Activated naive CD4-positive, alpha-beta T cell treated with anti-CD3 and anti-CD28 coated beads, Interleukin-2, amount 10 ng/mL, durations not matched to agents 7 days and 5 days (primary cell): ENCODE measurements at regions not wholly inside any gene's neighbourhood (a gene's known extent, or its start where the extent isn't known, plus 50 kb on each side); places are given as distances from the start of the nearest gene placed in this dataset.
"Not testable (repeated sequence)": the region's sequence is repeated elsewhere in the genome, so short reads cannot be mapped to it uniquely, and the experiment has no call there.

Experiments
- CTCF ChIA-PET: fragments of 350-600 bp; sonication (Branson Sonifier 250); formaldehyde crosslinking; loops from one replicate; lab custom pipeline; 2021; ENCODE audit warnings: antibody characterized with exemption; lab: Charles Lee
- DNase-seq: peaks from one replicate; pipeline ENCODE4 v3.0.0-alpha.2; 2020
- H3K27ac Mint-ChIP-seq: one replicate; pipeline ENCODE4 v1.8.0; 2021; ENCODE audit warnings: mild to moderate bottlenecking, moderate library complexity, mixed read lengths
- H3K27me3 Mint-ChIP-seq: one replicate; pipeline ENCODE4 v1.8.0; 2021; ENCODE audit warnings: mild to moderate bottlenecking, mixed read lengths
- H3K36me3 Mint-ChIP-seq: one replicate; pipeline ENCODE4 v1.8.0; 2021; ENCODE audit warnings: mixed read lengths
- H3K4me1 Mint-ChIP-seq: one replicate; pipeline ENCODE4 v1.8.0; 2021; ENCODE audit warnings: mixed read lengths
- H3K4me3 Mint-ChIP-seq: one replicate; pipeline ENCODE4 v1.8.0; 2021; ENCODE audit warnings: mild to moderate bottlenecking, moderate library complexity, mixed read lengths
- H3K9me3 Mint-ChIP-seq: one replicate; pipeline ENCODE4 v1.8.0; 2021; ENCODE audit warnings: mixed read lengths

DNA sequence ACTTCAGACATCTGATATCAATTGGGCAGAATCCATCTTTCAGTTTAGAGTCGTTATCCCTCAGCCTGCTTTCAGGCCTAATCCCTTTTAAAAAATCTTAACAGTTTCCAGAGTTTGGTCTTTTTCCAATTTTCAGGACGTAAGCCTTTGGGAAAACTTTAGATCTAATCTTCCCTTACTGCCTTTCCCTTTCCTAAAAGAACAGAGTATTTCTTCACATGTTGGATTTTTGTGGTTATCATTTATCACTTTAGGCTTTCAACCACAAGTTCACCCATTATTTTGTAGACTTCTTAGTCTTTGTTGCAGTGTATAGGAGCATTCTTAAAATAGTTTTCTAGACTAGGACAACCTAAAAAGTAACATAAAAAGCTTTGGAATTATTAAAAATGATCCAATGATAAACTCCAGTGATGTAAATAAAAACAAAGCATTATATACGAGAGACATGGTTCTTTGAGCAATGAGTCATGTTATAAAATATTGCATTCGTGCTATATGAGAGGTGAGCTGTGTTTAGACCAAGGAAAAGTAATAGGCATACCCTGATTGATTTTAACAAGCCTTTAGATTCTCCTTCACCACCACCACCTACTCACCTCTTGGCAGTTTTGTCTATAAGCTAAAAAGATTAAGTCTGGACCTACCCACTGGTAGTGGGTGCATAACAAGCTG lies 90.4 kb upstream of the MCHR2 start:
- no peaks in the 10 kb centered on the region for H3K9me3 Mint-ChIP-seq
- H3K4me3 Mint-ChIP-seq: no peak overlapping the region
- CTCF ChIA-PET: interaction anchor here (1.0 kb wide), 1 partner anchor 217 kb away, joined by 3 read pairs; no protein-coding TSS in a partner anchor
- no peaks in the 10 kb centered on the region for H3K27me3 Mint-ChIP-seq
- H3K36me3 Mint-ChIP-seq: no peaks in the 10 kb centered on the region
- no peak for DNase-seq
- H3K4me1 Mint-ChIP-seq: no peaks in the 10 kb centered on the region
- H3K27ac Mint-ChIP-seq: no peak overlapping the region

DNA sequence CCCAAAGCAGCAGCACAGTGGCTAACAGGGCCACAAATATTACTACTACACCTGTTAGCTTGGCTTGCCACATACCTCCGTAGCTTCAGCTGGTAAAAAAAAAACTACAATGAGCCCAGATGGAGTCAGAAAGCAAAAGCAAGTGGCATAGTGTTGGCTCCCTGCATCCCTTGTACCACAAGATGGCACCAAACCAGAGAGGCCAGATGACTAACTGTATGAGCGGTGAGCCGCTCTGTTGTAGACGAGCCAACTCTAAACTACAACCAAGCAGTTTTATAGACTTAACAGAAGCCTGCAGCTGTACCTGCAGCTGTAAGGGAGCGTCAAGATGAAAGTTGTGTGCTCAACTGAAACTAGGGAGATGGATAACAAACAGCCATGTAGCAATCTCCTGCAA lies 84.5 kb upstream of the MCHR2 start:
- CTCF ChIA-PET: no interaction called here
- Mint-ChIP-seq H3K27me3 (no peaks in the 10 kb centered on the region), H3K9me3 (no peaks in the 10 kb centered on the region), H3K4me3 (no peak overlapping the region), H3K27ac (no peak overlapping the region), H3K4me1 (no peaks in the 10 kb centered on the region), H3K36me3 (no peaks in the 10 kb centered on the region)
- DNase-seq: no peak

DNA sequence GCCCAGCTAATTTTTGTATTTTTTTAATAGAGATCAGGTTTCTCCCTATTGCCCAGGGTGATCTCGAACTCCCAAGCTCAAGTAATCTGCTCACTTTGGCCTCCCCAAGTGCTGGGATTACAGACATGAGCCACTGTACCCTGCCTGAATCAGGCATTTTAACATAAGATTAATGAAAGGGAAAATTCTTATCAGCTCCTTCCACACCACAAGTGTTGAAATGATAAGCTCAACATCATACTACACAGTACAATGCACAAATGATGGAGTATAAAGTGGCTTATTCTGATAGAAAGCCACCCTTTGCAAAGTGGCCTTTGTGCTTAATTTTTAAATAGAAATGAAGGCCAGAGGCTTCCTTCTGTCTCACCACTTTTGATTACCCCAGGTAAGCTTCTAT lies 71.3 kb upstream of the MCHR2 start:
- H3K4me1 Mint-ChIP-seq: no peaks in the 10 kb centered on the region
- no peaks in the 10 kb centered on the region for H3K27me3 Mint-ChIP-seq
- no peak for DNase-seq
- H3K36me3 Mint-ChIP-seq: no peaks in the 10 kb centered on the region
- CTCF ChIA-PET: interaction anchor here (0.9 kb wide), 1 partner anchor 33 kb away, joined by 3 read pairs; no protein-coding TSS in a partner anchor
- peaks cover 6% of the 10 kb centered on the region for H3K9me3 Mint-ChIP-seq
- H3K4me3 Mint-ChIP-seq: no peak overlapping the region
- H3K27ac Mint-ChIP-seq: no peak overlapping the region

DNA sequence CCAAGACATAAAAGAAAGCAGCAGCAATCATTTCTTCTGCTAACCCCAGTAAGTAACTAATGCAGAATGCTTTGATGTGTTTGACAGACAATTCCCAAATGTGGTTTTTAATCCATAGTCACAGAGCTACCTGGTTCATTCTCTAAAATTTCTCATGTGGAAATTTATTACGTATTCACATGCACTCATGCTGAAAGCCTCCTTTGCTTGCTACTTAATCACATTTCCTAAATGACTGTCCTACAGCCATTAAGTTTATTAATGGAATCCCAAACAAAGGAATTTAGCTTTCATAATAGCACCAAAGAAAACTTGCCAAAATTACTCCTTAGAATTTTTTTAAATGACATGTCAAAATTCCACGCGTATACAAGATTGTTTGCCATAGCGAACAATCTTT lies 68.6 kb upstream of the MCHR2 start:
- no peak for DNase-seq
- CTCF ChIA-PET: no interaction called here
- Mint-ChIP-seq H3K27me3 (no peaks in the 10 kb centered on the region), H3K36me3 (no peaks in the 10 kb centered on the region), H3K4me1 (no peaks in the 10 kb centered on the region), H3K4me3 (no peak overlapping the region), H3K27ac (no peak overlapping the region), H3K9me3 (no peaks in the 10 kb centered on the region)

DNA sequence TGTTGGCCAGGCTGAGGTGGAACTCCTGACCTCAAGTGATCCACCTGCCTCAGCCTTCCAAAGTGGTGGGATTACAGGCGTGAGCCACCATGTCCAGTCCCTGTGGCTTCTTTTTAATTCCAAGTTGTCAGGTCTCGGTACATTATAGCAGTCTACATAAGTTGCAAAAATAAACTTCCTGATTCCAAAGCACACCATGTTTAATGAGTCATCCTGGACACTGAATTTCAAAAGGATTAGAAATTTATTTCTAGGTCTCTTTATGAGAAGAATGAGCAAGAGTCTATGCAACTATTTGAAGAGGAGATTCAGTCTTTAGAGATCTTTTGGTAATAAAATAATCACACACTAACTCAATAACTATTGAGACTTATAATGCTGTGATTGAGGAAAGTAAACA lies 63.9 kb upstream of the MCHR2 start:
- H3K36me3 Mint-ChIP-seq: no peaks in the 10 kb centered on the region
- DNase-seq: no peak
- CTCF ChIA-PET: no interaction called here
- no peaks in the 10 kb centered on the region for H3K9me3 Mint-ChIP-seq
- H3K4me3 Mint-ChIP-seq: no peak overlapping the region
- no peaks in the 10 kb centered on the region for H3K27me3 Mint-ChIP-seq
- H3K27ac Mint-ChIP-seq: no peak overlapping the region
- no peaks in the 10 kb centered on the region for H3K4me1 Mint-ChIP-seq

DNA sequence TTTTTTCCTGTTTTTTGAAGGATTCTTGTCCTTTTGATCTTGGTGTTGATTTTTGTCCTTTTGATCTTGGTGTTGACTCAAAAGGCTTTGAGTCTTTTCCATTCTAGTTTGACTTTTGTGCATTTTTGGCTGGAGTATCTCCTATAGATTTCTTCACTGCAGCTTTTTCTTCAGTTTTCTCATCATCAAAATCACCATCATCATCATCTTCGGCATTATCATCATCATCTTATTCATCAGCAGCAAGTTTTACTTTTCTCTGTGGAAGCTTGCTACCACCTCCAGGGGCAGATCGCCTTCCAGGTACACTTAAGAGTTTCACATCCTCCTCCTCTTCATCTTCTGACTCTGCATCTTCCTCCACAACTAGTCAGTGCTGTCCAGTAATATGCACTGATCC lies 56.5 kb upstream of the MCHR2 start:
- no peaks in the 10 kb centered on the region for H3K9me3 Mint-ChIP-seq
- no peaks in the 10 kb centered on the region for H3K27me3 Mint-ChIP-seq
- no peak overlapping the region for H3K27ac Mint-ChIP-seq
- no peak overlapping the region for H3K4me3 Mint-ChIP-seq
- no peaks in the 10 kb centered on the region for H3K4me1 Mint-ChIP-seq
- H3K36me3 Mint-ChIP-seq: no peaks in the 10 kb centered on the region
- CTCF ChIA-PET: interaction anchor here (0.5 kb wide), 1 partner anchor 639 kb away, joined by 3 read pairs; no protein-coding TSS in a partner anchor
- no peak for DNase-seq

DNA sequence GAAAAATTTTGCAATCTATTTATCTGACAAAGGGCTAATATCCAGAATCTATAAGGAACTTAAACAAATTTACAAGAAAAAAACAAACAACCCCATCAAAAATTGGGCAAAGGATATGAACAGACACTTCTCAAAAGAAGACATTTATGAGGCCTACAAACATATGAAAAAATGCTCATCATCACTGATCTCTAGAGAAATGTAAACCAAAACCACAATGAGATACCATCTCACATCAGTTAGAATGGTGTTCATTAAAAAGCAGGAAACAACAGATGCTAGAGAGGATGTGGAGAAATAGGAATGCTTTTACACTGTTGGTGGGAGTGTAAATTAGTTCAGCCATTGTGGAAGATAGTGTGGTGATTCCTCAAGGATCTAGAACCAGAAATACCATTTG lies 49.9 kb upstream of the MCHR2 start:
- CTCF ChIA-PET: not testable (repeated sequence)

More for the DNA sequence above, 49.9 kb upstream of the MCHR2 start:
- not testable (repeated sequence) for H3K4me1 Mint-ChIP-seq, H3K27ac Mint-ChIP-seq, H3K36me3 Mint-ChIP-seq, H3K4me3 Mint-ChIP-seq, DNase-seq, H3K27me3 Mint-ChIP-seq, H3K9me3 Mint-ChIP-seq
